Mesothelial cell of epicardium (in vitro differentiated cells): ENCODE measurements at regions not wholly inside any gene's neighbourhood (a gene's known extent, or its start where the extent isn't known, plus 50 kb on each side); places are given as distances from the start of the nearest gene placed in this dataset.

Experiments used
- DNase-seq, 2 experiments: peaks; one replicate each; pipeline ENCODE4 v3.0.0; 2021; ENCODE audit warnings: low spot score in 2 of 2; ENCODE audit not compliant: unreplicated experiment in 2 of 2
- H3K27ac Mint-ChIP-seq: 2 replicates; pipeline ENCODE4 v1.8.0; 2021; ENCODE audit warnings: mixed read lengths
- H3K27me3 Mint-ChIP-seq: 2 replicates; pipeline ENCODE4 v1.8.0; 2021; ENCODE audit warnings: low read depth, mixed read lengths
- H3K36me3 Mint-ChIP-seq: 2 replicates; pipeline ENCODE4 v1.8.0; 2021; ENCODE audit warnings: mixed read lengths
- H3K4me1 Mint-ChIP-seq: 2 replicates; pipeline ENCODE4 v1.8.0; 2021; ENCODE audit warnings: mixed read lengths
- H3K4me3 Mint-ChIP-seq: 2 replicates; pipeline ENCODE4 v1.8.0; 2021; ENCODE audit warnings: mild to moderate bottlenecking, moderate library complexity, mixed read lengths
- H3K9me3 Mint-ChIP-seq: 2 replicates; pipeline ENCODE4 v1.8.0; 2021; ENCODE audit warnings: mixed read lengths
- TF ChIP-seq, protein P1 (sequence below): fragments of 200-600 bp; sonication (generic); IDR thresholded peaks from one replicate; pipeline ENCODE4 v1.5.0; 2021; ENCODE audit warnings: antibody characterized with exemption; ENCODE audit not compliant: unreplicated experiment

DNA sequence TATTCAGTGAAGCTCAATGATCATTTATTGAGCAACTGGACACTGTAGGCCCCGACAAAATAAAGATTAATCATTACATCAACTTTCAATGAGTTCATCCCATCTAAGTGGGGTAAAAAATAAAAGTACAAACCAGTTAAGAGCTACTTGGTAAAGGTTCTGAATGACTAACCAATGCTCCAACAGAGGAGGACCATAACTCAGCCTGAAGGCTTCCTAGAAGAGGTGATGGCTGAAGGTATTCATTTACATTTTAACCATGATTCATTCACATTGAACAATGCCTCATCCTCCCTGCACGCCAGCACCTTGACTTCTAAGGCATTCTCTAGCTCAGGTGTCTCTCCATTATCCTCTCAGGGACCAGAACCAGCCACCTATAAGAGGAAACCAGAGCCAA is 201.4 kb downstream of the ZNF462 start:
- no peak overlapping the region for H3K4me3 Mint-ChIP-seq
- no peaks in the 10 kb centered on the region for H3K36me3 Mint-ChIP-seq
- H3K9me3 Mint-ChIP-seq: peaks cover 14% of the 10 kb centered on the region
- no peaks in the 10 kb centered on the region for H3K4me1 Mint-ChIP-seq
- H3K27ac Mint-ChIP-seq: no peak overlapping the region
- DNase-seq: no peak
- H3K27me3 Mint-ChIP-seq: no peaks in the 10 kb centered on the region
- TF ChIP-seq, protein P1, sequence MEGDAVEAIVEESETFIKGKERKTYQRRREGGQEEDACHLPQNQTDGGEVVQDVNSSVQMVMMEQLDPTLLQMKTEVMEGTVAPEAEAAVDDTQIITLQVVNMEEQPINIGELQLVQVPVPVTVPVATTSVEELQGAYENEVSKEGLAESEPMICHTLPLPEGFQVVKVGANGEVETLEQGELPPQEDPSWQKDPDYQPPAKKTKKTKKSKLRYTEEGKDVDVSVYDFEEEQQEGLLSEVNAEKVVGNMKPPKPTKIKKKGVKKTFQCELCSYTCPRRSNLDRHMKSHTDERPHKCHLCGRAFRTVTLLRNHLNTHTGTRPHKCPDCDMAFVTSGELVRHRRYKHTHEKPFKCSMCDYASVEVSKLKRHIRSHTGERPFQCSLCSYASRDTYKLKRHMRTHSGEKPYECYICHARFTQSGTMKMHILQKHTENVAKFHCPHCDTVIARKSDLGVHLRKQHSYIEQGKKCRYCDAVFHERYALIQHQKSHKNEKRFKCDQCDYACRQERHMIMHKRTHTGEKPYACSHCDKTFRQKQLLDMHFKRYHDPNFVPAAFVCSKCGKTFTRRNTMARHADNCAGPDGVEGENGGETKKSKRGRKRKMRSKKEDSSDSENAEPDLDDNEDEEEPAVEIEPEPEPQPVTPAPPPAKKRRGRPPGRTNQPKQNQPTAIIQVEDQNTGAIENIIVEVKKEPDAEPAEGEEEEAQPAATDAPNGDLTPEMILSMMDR: no peak

DNA sequence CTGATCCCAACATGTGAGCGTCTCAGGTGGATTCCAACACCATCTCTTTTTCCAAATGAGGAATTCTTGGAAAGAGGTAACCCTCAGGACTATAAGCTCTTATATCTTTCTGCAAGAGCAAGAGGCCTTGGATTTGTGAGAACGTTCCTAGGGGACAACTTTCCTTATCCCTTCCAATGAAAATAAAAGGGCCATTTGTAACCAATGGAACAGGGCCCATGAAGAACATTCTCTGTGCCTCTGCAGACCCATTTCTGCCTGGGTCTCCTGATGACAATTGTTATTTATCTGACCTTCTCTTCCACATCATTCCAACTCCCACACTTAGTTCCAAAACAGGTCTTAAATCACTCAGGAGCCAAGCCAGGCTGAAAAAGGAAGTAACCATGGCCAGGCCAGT is 202.6 kb downstream of the ZNF462 start:
- TF ChIP-seq, protein P1: no peak
- Mint-ChIP-seq H3K27ac (no peak overlapping the region), H3K27me3 (no peaks in the 10 kb centered on the region), H3K9me3 (peaks cover 14% of the 10 kb centered on the region), H3K4me3 (no peak overlapping the region), H3K4me1 (no peaks in the 10 kb centered on the region), H3K36me3 (no peaks in the 10 kb centered on the region)
- DNase-seq: no peak

DNA sequence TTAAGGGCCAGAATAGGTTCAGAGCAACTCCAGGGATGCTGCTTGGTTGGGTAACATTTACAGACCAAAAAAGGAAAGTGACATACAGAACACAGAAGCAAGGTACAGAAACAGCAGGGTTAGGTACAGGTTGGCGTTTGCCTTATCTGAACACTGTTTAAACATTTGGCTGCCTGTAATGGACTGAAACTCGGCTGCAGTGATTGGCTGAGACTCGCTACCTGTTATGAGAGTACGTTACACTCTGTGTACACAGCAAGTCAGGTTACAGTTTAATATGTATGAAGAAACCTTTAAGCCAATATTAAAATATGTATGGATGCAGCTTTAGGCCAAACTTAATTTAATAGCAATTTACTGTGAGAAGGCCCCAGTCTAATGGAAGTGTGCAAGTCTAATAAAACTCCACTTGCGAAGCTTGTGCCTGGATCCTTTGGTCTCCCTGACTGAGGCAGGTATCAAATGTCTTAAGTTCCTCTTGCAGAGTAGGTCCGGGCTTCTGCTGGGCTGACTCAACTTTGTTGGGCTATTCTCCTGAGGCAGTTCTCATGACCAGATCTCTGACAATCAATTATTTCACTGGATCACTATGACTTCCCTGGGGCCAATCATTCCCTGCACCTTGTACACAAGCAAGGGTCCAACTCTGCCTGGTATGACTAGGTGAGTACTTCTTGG is 204.9 kb downstream of the ZNF462 start:
- no peaks in the 10 kb centered on the region for H3K27me3 Mint-ChIP-seq
- H3K36me3 Mint-ChIP-seq: no peaks in the 10 kb centered on the region
- DNase-seq: no peak
- H3K4me3 Mint-ChIP-seq: no peak overlapping the region
- H3K9me3 Mint-ChIP-seq: peaks cover 3% of the 10 kb centered on the region
- TF ChIP-seq, protein P1: no peak
- H3K4me1 Mint-ChIP-seq: no peaks in the 10 kb centered on the region
- no peak overlapping the region for H3K27ac Mint-ChIP-seq

DNA sequence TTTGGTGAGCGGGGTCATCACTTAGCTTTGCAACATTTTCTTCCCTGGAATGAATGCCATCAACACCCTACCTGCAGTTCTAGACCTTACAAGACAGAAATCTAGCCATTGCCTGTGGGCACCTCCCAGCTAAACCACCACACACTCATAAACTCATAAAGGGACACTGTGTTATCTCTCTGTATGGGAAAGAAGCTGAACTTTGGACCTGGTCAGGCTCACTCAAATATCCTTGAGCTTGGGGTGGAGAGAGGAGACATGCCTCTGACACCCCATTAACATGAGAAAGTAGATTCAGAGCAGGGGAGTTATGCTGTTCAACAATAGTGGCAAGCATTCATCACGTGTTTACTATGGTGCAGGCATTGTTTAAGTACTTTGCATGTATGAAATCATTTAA is 205.6 kb downstream of the ZNF462 start:
- Mint-ChIP-seq H3K4me3 (no peak overlapping the region), H3K9me3 (no peaks in the 10 kb centered on the region), H3K27me3 (no peaks in the 10 kb centered on the region), H3K36me3 (no peaks in the 10 kb centered on the region), H3K4me1 (no peaks in the 10 kb centered on the region), H3K27ac (no peak overlapping the region)
- no peak for DNase-seq
- TF ChIP-seq, protein P1: no peak

DNA sequence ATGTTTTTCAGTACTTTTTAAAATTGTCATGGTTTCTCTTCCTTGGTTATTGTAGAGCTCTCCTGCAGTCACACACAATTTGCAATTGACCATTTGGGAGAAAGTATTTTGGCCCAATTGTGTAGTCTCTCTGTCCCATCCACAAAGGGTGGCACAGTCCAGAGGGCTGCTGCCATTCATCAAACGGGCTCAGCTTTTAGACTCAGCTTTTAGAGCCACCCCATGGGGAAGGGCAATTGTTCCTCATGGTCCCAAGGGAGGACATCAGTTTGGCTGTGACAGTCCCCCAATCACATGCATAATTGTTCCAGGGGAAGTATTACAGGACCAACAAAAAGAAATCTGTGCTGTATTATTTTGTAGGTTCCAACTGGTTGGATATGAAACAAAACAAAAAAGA is 207.6 kb downstream of the ZNF462 start:
- H3K27ac Mint-ChIP-seq: no peak overlapping the region

More for the DNA sequence above, 207.6 kb downstream of the ZNF462 start:
- TF ChIP-seq, protein P1: no peak
- Mint-ChIP-seq H3K4me3 (no peak overlapping the region), H3K27me3 (no peaks in the 10 kb centered on the region), H3K36me3 (no peaks in the 10 kb centered on the region), H3K4me1 (no peaks in the 10 kb centered on the region), H3K9me3 (no peaks in the 10 kb centered on the region)
- no peak for DNase-seq
